ENCODE measurements at regions not wholly inside any gene's neighbourhood (a gene's known extent, or its start where the extent isn't known, plus 50 kb on each side); places are given as distances from the start of the nearest gene placed in this dataset.

DNA sequence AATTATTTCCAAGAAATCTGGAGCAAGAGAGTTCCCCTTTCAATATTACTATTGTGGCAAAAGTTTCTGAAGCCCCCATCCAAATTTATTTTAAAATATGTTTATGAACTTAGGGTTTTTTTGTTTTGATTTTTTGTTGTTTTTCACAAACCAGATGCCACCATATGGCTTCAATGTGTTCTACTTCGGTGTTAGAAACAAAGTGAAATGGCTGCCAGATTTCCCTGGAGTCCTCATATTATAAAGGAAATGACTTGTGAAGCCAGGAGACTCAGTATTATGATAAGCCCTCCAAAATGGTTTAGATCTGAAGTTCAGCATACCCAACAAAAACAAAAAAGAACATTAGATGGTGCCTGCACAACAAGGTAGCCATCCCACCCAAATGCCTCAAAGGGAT lies 154.2 kb upstream of the SPANXC start:
- WGBS, 2 experiments (ENCODE audit: extremely low coverage in 1 of 2, insufficient coverage in 1 of 2, insufficient read length in 1 of 2, insufficient replicate concordance in 2 of 2, low coverage in 1 of 2, low lambda C conversion rate in 2 of 2, missing lambda C conversion rate in 1 of 2): 78% methylated on average over 1 of the region's 1 CpG; no CpG with 5 or more reads in 1 of the 2 experiments
- CTCF ChIA-PET (ENCODE audit: partially characterized antibody): no interaction called here
- H3K9me3 ChIP-seq (ENCODE audit: insufficient read depth in 2 of 2, low read depth in 1 of 2, low read length in 1 of 2): no peaks in the 10 kb centered on the region
- H3K4me3 ChIP-seq (ENCODE audit: extremely low read depth in 1 of 4, insufficient read depth in 2 of 4, low read depth in 3 of 4, low read length in 4 of 4): no peak overlapping the region
- H4K5ac ChIP-seq (ENCODE audit: insufficient read length, low read depth, low read length): no peak overlapping the region
- H4K20me1 ChIP-seq (replicated peaks in 1 of 2; ENCODE audit: control insufficient read depth in 1 of 2, insufficient read depth in 2 of 2, low read length in 2 of 2): no peaks in the 10 kb centered on the region
- H2BK12ac ChIP-seq (ENCODE audit: low read depth, low read length): no peak overlapping the region
- H3K27ac ChIP-seq (ENCODE audit: low read depth, low read length): no peak overlapping the region
- H3K9ac ChIP-seq (replicated peaks in 1 of 4; ENCODE audit: extremely low read depth in 1 of 4, low read depth in 3 of 4, low read length in 3 of 4): no peak overlapping the region
- no peaks in the 10 kb centered on the region for H3K27me3 ChIP-seq (replicated peaks in 1 of 4; ENCODE audit: control insufficient read depth in 3 of 4, extremely low read depth in 1 of 4, insufficient read depth in 3 of 4, low read length in 3 of 4)
- no peaks in the 10 kb centered on the region for H3K4me1 ChIP-seq (replicated peaks in 1 of 4; ENCODE audit: control insufficient read depth in 3 of 4, insufficient read depth in 4 of 4, low read length in 3 of 4)
- no peaks in the 10 kb centered on the region for H3K79me2 ChIP-seq (ENCODE audit: control insufficient read depth in 1 of 2, insufficient read depth in 2 of 2, low read length in 2 of 2)
- H3K4me2 ChIP-seq (ENCODE audit: insufficient read depth in 1 of 2, low read depth in 2 of 2, low read length in 2 of 2): no peak overlapping the region
- no peak overlapping the region for H2AFZ ChIP-seq (ENCODE audit: low read length)
- H2AK5ac ChIP-seq (ENCODE audit: low read depth, low read length): no peak overlapping the region
- POLR2A ChIA-PET (ENCODE audit: partially characterized antibody): no interaction called here
- H3K36me3 ChIP-seq (ENCODE audit: control insufficient read depth in 2 of 4, insufficient read depth in 4 of 4, low read length in 3 of 4): no peaks in the 10 kb centered on the region
- H2BK120ac ChIP-seq (replicated peaks; ENCODE audit: low read depth, low read length): no peak overlapping the region
- DNase-seq (ENCODE audit: low read depth in 1 of 2, low spot score in 2 of 2) (no peak), FAIRE-seq (no peak)
- no peaks in the 10 kb centered on the region for H3K23me2 ChIP-seq (ENCODE audit: low read depth, low read length)
- H3K23ac ChIP-seq (ENCODE audit: insufficient read length): no peak overlapping the region
- H3K56ac ChIP-seq (replicated peaks; ENCODE audit: insufficient read length, low read depth, low read length): no peak overlapping the region
- no peak overlapping the region for H2BK5ac ChIP-seq (ENCODE audit: low read depth, low read length)
- no peak overlapping the region for H2BK20ac ChIP-seq (ENCODE audit: low read length)
- no peak overlapping the region for H4K91ac ChIP-seq (replicated peaks; ENCODE audit: insufficient read length, low read length)
- no peak overlapping the region for H3K14ac ChIP-seq (ENCODE audit: insufficient read length)
- H2BK15ac ChIP-seq (ENCODE audit: low read length): no peak overlapping the region
- H3K18ac ChIP-seq (ENCODE audit: extremely low read depth, low read length): no peak overlapping the region
- no peak overlapping the region for H4K8ac ChIP-seq (ENCODE audit: extremely low read depth, insufficient read depth, low read length)
- H3K79me1 ChIP-seq (ENCODE audit: low read depth, low read length): no peaks in the 10 kb centered on the region
- H3K4ac ChIP-seq (replicated peaks; ENCODE audit: insufficient read length, low read depth, low read length): no peak overlapping the region
- no peak for TF ChIP-seq BCL11A (IDR thresholded peaks at IDR 0.05; ENCODE audit: low read depth in 2 of 2, low read length in 2 of 2)
- TF ChIP-seq CTCF (IDR thresholded peaks at IDR 0.05; ENCODE audit: control extremely low read depth in 1 of 3, insufficient read depth in 1 of 3, low read depth in 1 of 3, low read length in 3 of 3): no peak
- TF ChIP-seq, protein P1, sequence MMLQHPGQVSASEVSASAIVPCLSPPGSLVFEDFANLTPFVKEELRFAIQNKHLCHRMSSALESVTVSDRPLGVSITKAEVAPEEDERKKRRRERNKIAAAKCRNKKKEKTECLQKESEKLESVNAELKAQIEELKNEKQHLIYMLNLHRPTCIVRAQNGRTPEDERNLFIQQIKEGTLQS (IDR thresholded peaks at IDR 0.05; ENCODE audit: insufficient read depth, low read depth, low read length): no peak
- no peak for TF ChIP-seq RXRA (IDR thresholded peaks at IDR 0.05; ENCODE audit: insufficient read depth, low read depth, low read length)

Measured in H1 (cell line).